Occipital lobe (tissue), 1 donor: ENCODE measurements at regions not wholly inside any gene's neighbourhood (a gene's known extent, or its start where the extent isn't known, plus 50 kb on each side); places are given as distances from the start of the nearest gene placed in this dataset.
"Not testable (repeated sequence)": the region's sequence is repeated elsewhere in the genome, so short reads cannot be mapped to it uniquely, and the experiment has no call there.

Experiments
- DNase-seq: peaks from one replicate; lab custom pipeline; 2025; lab: John Stamatoyannopoulos, UW

DNA sequence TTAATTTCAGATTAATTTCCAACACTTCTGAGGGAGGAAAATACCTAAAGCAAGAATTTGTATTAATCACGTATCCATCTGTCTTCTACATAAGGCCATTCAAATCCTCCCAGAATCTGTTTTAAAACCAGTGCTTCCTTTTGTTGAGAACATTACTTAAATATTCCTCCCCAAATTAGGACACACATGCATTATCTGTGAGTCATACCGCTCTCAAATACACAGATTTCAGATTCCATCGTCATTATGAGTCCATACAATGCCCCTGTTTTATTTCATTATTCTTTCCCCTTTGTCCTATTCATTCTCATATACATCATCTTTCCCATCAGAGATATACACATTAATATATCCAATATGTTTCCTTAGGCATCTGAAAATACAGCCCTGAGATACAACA, 57.3 kb upstream of the PRSS12 start:
- no peak for DNase-seq

- DNase-seq: no peak
These were observed 64.5 kb upstream of the PRSS12 start for GRCh38 chr4:118417325-118417724.

- not testable (repeated sequence) for DNase-seq
These were observed 65.0 kb upstream of the PRSS12 start for GRCh38 chr4:118417800-118418199.

GRCh38 chr4:118418396-118418795, 65.6 kb upstream of the PRSS12 start:
- DNase-seq: not testable (repeated sequence)

- not testable (repeated sequence) for DNase-seq
These were observed 66.8 kb upstream of the PRSS12 start for GRCh38 chr4:118419626-118420025.

GRCh38 chr4:118424062-118424461, 71.3 kb upstream of the PRSS12 start:
- peak; percentile 5 for DNase-seq

GRCh38 chr4:118428881-118429280, 76.1 kb upstream of the PRSS12 start:
- DNase-seq: not testable (repeated sequence)

GRCh38 chr4:118432359-118432758, 79.6 kb upstream of the PRSS12 start:
- DNase-seq: not testable (repeated sequence)

DNA sequence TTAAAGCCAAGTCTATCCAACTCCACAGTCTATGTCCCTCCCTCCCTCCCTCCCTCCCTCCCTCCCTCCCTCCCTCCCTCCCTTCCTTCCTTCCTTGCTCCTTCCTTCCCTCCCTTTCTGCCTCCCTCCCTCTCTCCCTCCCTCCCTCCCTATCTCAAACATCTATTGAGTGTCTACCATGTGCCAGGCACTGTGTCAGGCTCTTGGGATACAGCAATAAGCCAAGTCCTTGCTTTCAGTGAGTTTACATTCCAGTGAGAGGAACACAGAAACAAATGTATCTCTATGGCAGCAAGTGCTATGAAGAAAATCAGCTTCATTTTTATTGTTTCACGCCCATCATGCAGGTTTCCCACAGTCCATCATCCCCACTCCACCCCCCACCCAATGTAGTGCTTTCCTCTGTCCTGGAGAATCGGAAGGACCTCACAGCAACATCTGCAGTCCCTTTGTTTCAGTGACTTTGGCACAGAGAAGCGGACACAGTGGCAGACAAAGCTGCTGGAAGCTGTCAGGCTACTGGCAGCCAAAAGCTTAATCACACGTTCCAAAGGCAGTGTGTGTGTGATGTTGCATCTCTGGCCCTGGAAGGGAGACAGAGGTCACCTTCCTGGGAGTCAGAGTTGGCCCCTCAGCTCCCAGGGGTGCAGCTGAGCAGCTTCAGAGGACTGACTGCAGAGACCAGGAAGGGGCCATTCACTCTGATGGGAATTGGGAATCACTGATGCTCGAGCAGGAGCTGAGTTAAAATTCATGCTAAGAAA, 81.0 kb upstream of the PRSS12 start:
- DNase-seq: not testable (repeated sequence)

DNA sequence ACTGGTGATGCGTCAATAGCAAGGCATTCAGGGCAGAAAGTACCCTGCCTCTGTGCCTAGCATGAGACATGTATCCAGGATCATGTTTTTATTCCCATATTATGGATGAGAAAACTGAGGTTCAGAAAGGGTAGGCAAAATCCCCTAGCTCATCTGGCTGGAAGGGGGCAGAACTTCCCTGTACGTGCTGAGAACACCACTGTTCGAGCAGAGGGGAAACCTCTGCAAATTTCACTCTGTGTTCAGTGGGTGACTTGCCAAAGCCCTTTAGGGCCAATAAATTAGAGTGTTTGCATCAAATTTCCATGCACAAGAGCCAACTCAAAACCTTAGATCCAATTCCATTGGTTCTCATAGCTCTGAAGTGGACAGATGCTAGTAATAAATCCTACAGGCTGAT, 82.6 kb upstream of the PRSS12 start:
- not testable (repeated sequence) for DNase-seq

GRCh38 chr4:118442115-118442837, 89.5 kb upstream of the PRSS12 start:
- not testable (repeated sequence) for DNase-seq

- DNase-seq: not testable (repeated sequence)
These were observed 94.6 kb upstream of the PRSS12 start for GRCh38 chr4:118447397-118447796.

DNA sequence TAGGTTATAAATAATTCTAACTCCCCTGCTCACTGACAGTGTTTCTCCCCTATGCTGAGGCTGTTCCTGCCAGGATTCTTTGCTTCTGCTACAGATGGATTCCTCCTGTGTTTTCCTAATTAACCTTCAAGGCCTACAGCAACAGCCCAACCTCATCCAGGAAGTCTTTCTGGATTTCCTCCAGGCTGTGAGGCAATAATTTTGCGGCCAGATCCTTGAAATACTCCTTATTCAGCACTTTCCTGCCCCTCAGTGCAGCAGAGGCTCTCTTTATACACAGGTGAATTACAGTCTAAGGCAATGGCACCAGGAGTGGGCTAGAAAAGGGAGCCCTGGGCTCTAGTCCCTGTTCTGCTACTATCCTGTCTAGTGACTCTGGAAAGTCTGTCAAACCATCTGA, 102.1 kb upstream of the PRSS12 start:
- not testable (repeated sequence) for DNase-seq

GRCh38 chr4:118461435-118461834, 108.6 kb upstream of the PRSS12 start:
- DNase-seq: not testable (repeated sequence)

DNA sequence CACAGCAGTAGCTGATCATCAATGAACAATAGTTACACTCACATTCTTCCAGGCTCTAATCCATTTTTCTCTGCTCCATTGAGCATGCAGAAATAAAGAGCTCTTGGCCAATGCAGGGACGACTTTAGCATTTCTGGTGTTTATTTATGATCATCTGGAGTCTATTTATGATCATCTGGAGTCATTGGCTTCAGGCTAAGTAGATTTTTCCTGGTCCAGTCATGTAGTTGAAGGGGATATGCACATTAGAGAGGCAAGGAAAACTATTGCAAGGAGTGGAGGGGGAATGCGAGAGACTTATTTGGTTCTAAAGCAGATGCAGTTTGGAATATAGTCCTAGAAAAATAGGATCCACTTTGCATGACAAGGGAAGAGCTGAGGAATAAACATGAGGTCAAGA, 113.0 kb upstream of the PRSS12 start:
- not testable (repeated sequence) for DNase-seq

DNA sequence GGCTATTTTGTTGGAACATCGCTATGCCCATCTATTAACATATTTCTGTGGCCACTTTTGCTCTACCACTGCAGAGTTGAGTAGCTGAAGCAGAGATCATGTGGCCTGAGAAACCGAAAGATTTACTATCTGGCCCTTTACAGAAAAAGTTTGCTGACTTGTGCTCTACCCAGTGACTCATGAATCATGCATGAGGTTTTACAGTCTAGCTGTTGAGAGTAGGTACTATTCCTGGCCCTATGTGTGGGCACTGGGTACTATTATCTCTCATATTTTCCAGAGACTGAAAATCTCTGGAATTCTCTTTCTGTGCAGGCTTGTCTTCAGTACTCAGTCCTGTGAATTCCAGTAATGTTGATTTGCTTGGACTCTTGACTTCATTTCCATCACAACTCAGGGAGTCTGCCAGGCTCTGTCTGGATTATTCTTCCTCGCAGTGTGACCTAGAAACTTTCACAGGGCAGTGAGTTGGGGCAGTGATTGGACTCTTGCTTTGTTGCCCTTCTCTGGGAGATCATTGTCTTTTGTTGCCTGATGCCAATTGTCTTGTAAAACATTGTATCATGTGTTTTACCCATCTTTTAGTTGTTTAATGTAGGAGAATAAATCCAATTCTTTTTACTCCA, 121.3 kb upstream of the PRSS12 start:
- DNase-seq: not testable (repeated sequence)

- DNase-seq: not testable (repeated sequence)
These were observed 122.0 kb upstream of the PRSS12 start for GRCh38 chr4:118474771-118475170.

- DNase-seq: not testable (repeated sequence)
These were observed 123.1 kb upstream of the PRSS12 start for GRCh38 chr4:118475901-118476300.

DNA sequence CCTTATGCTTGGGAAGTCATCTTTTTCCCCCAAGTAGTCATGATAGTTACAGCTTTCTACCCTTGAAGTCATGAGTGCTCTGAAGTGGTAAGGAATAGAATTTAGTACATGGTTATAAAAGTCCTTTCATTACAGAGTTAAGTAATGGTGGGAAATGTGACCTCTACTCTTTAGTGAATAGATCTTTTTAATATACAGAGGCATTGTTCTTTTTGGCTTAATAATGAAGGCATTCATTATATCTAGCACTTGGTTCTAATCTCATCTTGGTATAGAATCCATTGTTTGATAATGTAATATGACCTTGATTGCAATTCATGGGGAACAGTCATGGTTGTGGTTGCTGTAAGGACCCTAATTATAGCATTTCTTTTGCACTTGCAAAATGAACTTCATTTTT, 125.0 kb upstream of the PRSS12 start:
- not testable (repeated sequence) for DNase-seq

GRCh38 chr4:118485801-118486314, 133.1 kb upstream of the PRSS12 start:
- DNase-seq: not testable (repeated sequence)

GRCh38 chr4:118492963-118493362, 140.2 kb upstream of the PRSS12 start:
- not testable (repeated sequence) for DNase-seq

- DNase-seq: not testable (repeated sequence)
These were observed 141.6 kb upstream of the PRSS12 start for GRCh38 chr4:118494437-118494836.
